WERI-Rb-1 (cell line): ENCODE measurements at regions not wholly inside any gene's neighbourhood (a gene's known extent, or its start where the extent isn't known, plus 50 kb on each side); places are given as distances from the start of the nearest gene placed in this dataset.
A peak's percentile ranks its signal among the peaks of the same experiment; 100 is the strongest.

Experiments used
- DNase-seq: peaks from one replicate; pipeline ENCODE4 v3.0.0-alpha.2; 2020
- H3K27ac ChIP-seq: fragments of 250-450 bp; sonication (Bioruptor Pico); 2 replicates; pipeline ENCODE4 v1.5.1; 2020; ENCODE audit warnings: mild to moderate bottlenecking, moderate library complexity
- H3K27me3 ChIP-seq: fragments of 250-450 bp; sonication (Bioruptor Pico); 2 replicates; pipeline ENCODE4 v1.5.1; 2021; ENCODE audit warnings: mild to moderate bottlenecking, low read depth, moderate library complexity; ENCODE audit not compliant: insufficient read depth, severe bottlenecking
- H3K36me3 ChIP-seq: fragments of 250-450 bp; sonication (Bioruptor Pico); 2 replicates; pipeline ENCODE4 v1.5.1; 2020; ENCODE audit warnings: mild to moderate bottlenecking, moderate library complexity
- H3K4me3 ChIP-seq: 2 replicates; pipeline ENCODE4 v1.5.1; 2011; ENCODE audit warnings: low read depth, mild to moderate bottlenecking, control low read depth, low read length
- H3K9me3 ChIP-seq: fragments of 250-450 bp; sonication (Bioruptor Pico); 2 replicates; pipeline ENCODE4 v1.5.1; 2021; ENCODE audit warnings: mild to moderate bottlenecking, moderate library complexity; ENCODE audit not compliant: severe bottlenecking
- TF ChIP-seq, protein P1 (sequence below): IDR thresholded peaks from 2 replicates; pipeline ENCODE4 v1.5.1; 2011; ENCODE audit warnings: low read depth, mild to moderate bottlenecking, control low read depth, inconsistent platforms, low read length

DNA sequence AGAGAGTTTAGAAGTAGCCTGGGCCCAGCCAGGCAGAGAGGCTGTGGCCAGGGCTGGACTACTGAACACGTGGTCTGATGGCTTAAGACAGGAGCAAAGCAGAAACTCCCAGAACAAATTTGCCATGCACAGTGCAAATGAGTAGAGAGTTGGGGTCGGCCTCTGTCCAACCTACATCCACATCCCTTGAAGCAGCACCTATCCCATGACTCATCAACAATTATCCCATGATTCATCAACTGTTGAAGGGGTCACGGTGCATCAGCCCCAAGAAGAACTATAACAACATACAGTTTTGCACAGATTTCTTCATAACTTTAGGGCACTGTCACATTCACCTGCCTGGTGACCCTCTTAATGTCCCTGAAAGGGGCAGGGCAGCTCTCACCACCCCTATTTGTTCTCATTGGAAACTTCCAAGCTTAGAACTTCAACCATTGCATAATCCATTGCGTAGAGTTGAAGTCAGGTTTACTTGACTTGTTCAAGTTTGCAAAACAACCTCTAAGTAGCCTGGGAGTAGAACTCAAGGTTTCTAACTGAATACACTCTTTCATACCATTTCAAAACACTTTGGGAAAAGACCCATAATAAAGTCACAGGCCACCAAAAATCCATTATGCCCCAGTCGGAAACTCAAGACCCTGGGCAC is 235.2 kb upstream of the CDH5 start:
- Histone ChIP-seq H3K36me3 (no peaks in the 10 kb centered on the region), H3K4me3 (no peak overlapping the region), H3K27me3 (peaks cover 8% of the 10 kb centered on the region), H3K27ac (no peak overlapping the region), H3K9me3 (no peaks in the 10 kb centered on the region)
- no peak for DNase-seq
- TF ChIP-seq, protein P1, sequence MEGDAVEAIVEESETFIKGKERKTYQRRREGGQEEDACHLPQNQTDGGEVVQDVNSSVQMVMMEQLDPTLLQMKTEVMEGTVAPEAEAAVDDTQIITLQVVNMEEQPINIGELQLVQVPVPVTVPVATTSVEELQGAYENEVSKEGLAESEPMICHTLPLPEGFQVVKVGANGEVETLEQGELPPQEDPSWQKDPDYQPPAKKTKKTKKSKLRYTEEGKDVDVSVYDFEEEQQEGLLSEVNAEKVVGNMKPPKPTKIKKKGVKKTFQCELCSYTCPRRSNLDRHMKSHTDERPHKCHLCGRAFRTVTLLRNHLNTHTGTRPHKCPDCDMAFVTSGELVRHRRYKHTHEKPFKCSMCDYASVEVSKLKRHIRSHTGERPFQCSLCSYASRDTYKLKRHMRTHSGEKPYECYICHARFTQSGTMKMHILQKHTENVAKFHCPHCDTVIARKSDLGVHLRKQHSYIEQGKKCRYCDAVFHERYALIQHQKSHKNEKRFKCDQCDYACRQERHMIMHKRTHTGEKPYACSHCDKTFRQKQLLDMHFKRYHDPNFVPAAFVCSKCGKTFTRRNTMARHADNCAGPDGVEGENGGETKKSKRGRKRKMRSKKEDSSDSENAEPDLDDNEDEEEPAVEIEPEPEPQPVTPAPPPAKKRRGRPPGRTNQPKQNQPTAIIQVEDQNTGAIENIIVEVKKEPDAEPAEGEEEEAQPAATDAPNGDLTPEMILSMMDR: no peak

DNA sequence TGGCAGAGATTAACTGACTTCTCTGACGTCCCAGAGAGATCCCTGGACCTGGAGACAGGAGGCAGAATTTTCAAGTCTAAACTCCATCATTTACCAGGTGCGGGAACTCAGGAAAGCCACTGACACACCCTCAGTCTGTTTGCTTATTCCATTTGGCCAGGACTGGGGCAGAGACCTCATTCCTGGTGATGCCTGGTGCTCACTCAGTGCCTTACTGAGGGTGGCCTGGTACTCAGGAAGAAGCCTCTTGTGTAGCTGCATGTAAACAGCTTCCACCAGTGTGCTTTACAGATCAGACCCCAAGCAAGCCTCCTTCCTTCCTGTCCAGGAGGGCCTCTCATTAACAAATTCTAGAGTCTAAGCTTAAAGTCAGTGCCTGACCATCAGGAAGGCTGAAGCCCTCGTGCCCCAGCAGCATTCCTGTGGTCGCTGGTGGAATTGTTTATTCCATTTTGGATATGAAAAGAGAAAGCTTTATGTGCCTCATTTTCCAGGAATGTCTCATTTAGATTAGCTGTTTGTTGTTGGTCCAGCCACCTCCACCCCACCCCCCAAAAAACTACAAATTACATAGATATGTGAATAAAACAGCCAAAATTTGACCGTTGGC is 236.1 kb upstream of the CDH5 start:
- TF ChIP-seq, protein P1: no peak
- Histone ChIP-seq H3K27ac (no peak overlapping the region), H3K27me3 (peaks cover 8% of the 10 kb centered on the region), H3K36me3 (no peaks in the 10 kb centered on the region), H3K9me3 (no peaks in the 10 kb centered on the region), H3K4me3 (no peak overlapping the region)
- no peak for DNase-seq

DNA sequence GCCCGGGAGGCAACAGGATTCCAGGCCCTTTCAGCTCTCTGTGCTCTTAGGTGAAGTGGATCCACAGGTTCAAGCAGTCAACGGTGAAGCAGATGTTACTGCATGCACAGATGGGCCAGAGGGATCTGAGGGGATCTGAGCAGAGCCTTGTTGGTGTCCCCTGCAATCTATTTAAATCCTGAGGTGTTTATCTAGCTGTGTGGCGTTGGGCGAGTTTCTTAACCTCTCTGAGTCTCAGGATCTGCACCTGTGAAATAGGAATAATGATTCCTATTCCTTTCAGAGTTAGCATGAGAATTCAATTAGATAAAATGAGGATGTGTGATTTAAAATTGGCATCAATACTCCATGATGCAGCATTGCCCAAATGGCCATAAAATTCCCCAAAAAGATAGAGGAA is 237.3 kb upstream of the CDH5 start:
- H3K36me3 ChIP-seq: no peaks in the 10 kb centered on the region
- no peaks in the 10 kb centered on the region for H3K9me3 ChIP-seq
- TF ChIP-seq, protein P1: no peak
- DNase-seq: peak; percentile 22
- H3K27ac ChIP-seq: no peak overlapping the region
- H3K4me3 ChIP-seq: no peak overlapping the region
- H3K27me3 ChIP-seq: peaks cover 8% of the 10 kb centered on the region

DNA sequence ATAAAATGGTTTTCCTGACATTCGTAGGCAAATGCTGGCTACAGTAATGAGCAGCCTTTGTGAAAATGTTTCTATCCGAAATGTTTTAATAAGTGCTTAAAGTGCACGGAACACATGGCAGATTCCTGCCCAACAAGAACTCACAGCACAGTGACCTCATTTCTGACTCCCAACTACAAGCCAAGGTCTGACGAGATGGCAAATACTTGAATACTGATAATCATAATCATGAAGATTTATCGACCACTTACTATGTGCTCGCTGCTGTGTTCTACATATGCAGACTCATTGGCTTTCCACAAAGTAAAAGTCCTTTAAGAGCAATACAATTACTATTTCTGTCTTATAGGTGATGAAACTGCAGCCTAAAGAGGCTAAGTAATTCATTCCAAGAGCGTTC is 238.1 kb upstream of the CDH5 start:
- Histone ChIP-seq H3K36me3 (no peaks in the 10 kb centered on the region), H3K4me3 (no peak overlapping the region), H3K27ac (no peak overlapping the region), H3K27me3 (peaks cover 8% of the 10 kb centered on the region), H3K9me3 (no peaks in the 10 kb centered on the region)
- TF ChIP-seq, protein P1: no peak
- no peak for DNase-seq

DNA sequence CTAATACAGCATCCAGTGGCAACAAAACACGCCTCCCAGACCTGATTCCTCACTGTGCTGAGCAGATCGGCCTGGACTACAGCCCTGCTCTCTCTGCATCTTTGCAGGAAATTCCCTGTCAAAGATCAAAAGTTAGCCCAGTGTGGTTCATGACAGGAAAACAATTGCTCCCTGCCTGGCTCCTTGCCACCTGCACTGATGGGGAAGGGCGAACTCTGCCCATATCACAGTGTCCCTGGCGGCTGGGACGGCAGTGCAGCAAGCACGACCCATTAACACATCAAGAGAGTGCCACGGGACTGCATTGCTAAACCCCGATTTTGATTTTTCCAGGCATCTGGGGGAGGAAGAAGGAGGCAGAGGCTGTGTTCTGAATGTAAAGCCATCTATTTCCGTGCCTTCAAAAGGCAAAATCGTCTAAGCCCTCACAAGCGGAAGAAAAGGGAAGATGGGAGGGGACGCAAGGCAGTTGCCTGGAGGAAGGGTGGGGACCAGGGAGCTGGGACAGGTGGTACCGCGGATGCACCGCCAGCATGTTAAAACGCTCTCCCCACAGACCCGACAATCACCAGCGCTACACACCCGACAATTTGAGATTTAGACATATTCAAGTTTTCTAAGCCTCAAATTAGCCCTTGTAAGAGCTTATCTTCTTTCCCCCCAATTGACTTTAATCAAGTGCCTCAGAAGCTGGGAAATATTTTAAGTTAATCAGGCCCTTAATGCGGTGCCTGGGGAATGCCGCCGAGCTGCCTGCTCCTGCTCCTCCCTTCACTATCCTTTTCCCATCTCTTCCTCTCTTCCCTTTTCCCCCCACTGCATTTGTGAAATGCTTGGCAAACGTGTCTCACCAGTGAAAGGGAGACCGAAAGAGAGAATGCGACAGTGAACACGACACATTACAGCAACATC is 238.8 kb upstream of the CDH5 start:
- no peak for DNase-seq
- TF ChIP-seq, protein P1: no peak

More for the DNA sequence above, 238.8 kb upstream of the CDH5 start:
- Histone ChIP-seq H3K27me3 (peaks cover 8% of the 10 kb centered on the region), H3K9me3 (no peaks in the 10 kb centered on the region), H3K36me3 (no peaks in the 10 kb centered on the region), H3K27ac (no peak overlapping the region), H3K4me3 (peak overlapping the region; percentile 21)
